ENCODE measurements at regions not wholly inside any gene's neighbourhood (a gene's known extent, or its start where the extent isn't known, plus 50 kb on each side); places are given as distances from the start of the nearest gene placed in this dataset.

DNA sequence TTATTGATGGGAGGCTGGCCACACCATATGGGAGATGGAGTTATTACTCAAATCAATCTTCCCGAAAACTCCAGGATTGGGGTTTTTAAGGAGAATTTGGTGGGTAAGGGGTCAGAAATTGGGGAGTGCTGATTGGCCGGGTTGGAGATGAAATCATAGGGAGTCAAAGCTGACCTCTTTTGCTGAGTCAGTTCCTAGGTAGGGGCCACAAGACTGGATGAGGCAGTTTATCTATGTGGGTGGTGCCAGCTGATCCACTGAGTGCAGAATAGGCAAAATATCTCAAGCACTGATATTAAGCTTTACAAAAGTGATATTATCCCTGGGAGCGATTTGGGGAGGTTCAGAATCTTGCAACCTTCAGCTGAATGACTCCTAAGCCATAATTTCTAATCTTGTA, 75.7 kb upstream of the CLINT1 start:
- TF ChIP-seq, protein P1, sequence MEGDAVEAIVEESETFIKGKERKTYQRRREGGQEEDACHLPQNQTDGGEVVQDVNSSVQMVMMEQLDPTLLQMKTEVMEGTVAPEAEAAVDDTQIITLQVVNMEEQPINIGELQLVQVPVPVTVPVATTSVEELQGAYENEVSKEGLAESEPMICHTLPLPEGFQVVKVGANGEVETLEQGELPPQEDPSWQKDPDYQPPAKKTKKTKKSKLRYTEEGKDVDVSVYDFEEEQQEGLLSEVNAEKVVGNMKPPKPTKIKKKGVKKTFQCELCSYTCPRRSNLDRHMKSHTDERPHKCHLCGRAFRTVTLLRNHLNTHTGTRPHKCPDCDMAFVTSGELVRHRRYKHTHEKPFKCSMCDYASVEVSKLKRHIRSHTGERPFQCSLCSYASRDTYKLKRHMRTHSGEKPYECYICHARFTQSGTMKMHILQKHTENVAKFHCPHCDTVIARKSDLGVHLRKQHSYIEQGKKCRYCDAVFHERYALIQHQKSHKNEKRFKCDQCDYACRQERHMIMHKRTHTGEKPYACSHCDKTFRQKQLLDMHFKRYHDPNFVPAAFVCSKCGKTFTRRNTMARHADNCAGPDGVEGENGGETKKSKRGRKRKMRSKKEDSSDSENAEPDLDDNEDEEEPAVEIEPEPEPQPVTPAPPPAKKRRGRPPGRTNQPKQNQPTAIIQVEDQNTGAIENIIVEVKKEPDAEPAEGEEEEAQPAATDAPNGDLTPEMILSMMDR (IDR thresholded peaks at IDR 0.05), result no peak
- TF ChIP-seq POLR2A (IDR thresholded peaks at IDR 0.05), result no peak

All from Peyer's patch (tissue), 4 donors.